Bronchial epithelial cell (primary cell): ENCODE measurements at regions not wholly inside any gene's neighbourhood (a gene's known extent, or its start where the extent isn't known, plus 50 kb on each side); places are given as distances from the start of the nearest gene placed in this dataset.

Experiments
- DNase-seq: peaks from one replicate; pipeline ENCODE4 v3.0.0-alpha.2; 2010; ENCODE audit warnings: low read depth
- FAIRE-seq: peaks from 2 replicates; lab custom pipeline; 2011; peaks lifted over from hg19 to GRCh38; lab: Jason Lieb, UNC
- H3K27me3 ChIP-seq: 2 replicates; pipeline ENCODE4 v1.5.1; 2011; ENCODE audit warnings: low read length; ENCODE audit not compliant: control insufficient read depth, insufficient read depth
- H3K36me3 ChIP-seq: 2 replicates; pipeline ENCODE4 v1.5.1; 2011; ENCODE audit warnings: low read length; ENCODE audit not compliant: control insufficient read depth, insufficient read depth
- H3K4me3 ChIP-seq: 2 replicates; pipeline ENCODE4 v1.5.1; 2011; ENCODE audit warnings: mild to moderate bottlenecking, low read depth, low read length, control low read depth
- TF ChIP-seq, protein P1 (sequence below): IDR thresholded peaks from 2 replicates; pipeline ENCODE4 v1.5.1; 2011; ENCODE audit warnings: mild to moderate bottlenecking, moderate library complexity, low read length, control low read depth, inconsistent platforms; ENCODE audit not compliant: insufficient read depth, severe bottlenecking

DNA sequence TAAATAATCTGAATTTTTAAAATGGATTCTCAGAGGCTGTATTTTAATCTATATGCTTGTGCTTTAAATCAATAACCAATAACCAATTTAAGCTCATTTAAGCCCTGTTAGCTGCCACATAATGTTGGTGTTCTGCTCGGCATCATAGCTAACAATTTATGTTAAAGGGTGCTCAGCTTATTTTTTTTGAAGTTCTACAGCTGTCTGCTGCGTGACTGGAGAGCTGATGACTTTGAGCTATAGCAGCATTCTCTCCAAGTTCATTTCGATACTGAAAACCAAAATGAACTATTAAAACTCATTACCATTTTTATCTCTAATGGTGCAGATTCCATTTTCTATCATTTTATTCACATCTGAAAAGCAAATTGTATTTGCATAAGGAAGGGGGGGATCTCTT, 357.8 kb downstream of the AJAP1 start:
- FAIRE-seq (no peak), DNase-seq (no peak)
- Histone ChIP-seq H3K4me3 (no peak overlapping the region), H3K36me3 (no peaks in the 10 kb centered on the region), H3K27me3 (no peaks in the 10 kb centered on the region)
- TF ChIP-seq, protein P1, sequence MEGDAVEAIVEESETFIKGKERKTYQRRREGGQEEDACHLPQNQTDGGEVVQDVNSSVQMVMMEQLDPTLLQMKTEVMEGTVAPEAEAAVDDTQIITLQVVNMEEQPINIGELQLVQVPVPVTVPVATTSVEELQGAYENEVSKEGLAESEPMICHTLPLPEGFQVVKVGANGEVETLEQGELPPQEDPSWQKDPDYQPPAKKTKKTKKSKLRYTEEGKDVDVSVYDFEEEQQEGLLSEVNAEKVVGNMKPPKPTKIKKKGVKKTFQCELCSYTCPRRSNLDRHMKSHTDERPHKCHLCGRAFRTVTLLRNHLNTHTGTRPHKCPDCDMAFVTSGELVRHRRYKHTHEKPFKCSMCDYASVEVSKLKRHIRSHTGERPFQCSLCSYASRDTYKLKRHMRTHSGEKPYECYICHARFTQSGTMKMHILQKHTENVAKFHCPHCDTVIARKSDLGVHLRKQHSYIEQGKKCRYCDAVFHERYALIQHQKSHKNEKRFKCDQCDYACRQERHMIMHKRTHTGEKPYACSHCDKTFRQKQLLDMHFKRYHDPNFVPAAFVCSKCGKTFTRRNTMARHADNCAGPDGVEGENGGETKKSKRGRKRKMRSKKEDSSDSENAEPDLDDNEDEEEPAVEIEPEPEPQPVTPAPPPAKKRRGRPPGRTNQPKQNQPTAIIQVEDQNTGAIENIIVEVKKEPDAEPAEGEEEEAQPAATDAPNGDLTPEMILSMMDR: no peak

DNA sequence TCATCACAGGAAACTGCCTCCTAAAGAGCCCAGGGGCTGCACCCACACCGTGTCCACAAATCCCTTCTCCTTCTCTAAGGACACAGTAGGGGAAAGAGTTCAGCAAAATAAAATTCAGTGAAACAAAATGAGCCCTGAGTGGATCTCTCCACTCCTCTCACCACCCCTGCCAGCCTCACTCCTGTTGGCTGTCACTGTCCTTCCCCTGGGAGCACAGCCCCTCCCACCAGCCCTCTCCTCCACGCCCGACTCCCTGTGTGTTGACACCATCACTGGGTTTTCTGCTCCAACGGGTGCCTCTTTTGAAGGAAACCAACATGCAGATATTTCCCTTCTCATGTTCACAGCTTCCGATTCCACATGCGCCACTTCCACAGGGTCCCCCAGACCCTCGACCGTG, 356.2 kb downstream of the AJAP1 start:
- Histone ChIP-seq H3K4me3 (no peak overlapping the region), H3K36me3 (no peaks in the 10 kb centered on the region), H3K27me3 (no peaks in the 10 kb centered on the region)
- DNase-seq: no peak
- TF ChIP-seq, protein P1: no peak
- no peak for FAIRE-seq

DNA sequence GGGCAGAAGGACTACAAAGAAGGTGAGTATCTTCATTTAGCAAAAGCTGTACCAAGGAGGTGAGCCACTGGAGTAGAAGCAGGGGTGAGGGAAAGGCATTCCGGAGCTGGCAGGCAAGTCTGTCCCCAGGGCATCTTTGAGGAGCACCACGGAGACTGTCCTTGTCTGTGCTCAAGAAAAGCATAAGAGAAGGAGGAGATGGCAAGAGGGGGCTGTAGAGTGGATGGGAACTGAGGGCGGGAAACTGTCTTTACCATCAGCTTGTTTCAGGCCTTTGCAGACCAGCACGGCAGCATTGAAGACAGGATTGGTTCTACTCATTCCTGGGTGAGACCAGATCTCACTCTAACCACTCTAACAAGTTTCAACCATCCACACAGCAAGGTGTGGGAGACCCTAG, 355.8 kb downstream of the AJAP1 start:
- DNase-seq (no peak), FAIRE-seq (no peak)
- H3K27me3 ChIP-seq: no peaks in the 10 kb centered on the region
- no peaks in the 10 kb centered on the region for H3K36me3 ChIP-seq
- no peak overlapping the region for H3K4me3 ChIP-seq
- TF ChIP-seq, protein P1: no peak

DNA sequence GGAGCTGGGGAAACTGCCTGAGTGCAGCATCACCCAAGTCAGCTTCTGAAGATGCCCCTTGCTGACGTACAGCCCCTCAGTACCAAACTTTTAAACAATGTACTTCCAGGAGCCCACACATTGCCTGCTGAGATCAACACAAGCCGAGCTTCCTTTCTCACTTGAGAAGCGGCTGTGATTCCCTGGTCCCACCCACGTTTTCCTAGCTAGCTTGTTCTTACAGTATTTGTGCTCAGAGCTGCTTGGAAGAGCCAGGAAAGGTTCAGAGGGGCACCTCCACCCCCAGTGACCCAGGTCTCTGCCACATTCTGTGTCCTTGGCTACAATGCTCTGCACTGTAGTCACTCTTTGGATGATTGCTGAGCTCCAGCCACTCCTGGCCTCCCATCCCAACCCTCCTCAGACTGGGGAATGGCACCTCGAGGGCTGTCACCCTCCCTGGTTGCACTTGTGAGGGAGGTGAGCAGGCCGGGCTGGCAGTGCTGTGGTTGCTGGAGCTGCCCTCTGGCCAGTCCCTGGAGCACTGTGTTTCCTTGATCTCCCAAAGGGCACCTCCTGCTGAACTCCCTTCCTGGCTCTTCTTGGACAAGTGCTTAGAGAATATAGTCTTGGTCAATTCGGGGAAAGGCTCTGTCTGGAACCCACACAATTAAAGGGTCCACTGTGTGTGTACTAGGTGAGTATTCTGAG, 355.1 kb downstream of the AJAP1 start:
- FAIRE-seq (no peak), DNase-seq (no peak)
- TF ChIP-seq, protein P1: no peak
- Histone ChIP-seq H3K36me3 (no peaks in the 10 kb centered on the region), H3K27me3 (no peaks in the 10 kb centered on the region), H3K4me3 (no peak overlapping the region)

DNA sequence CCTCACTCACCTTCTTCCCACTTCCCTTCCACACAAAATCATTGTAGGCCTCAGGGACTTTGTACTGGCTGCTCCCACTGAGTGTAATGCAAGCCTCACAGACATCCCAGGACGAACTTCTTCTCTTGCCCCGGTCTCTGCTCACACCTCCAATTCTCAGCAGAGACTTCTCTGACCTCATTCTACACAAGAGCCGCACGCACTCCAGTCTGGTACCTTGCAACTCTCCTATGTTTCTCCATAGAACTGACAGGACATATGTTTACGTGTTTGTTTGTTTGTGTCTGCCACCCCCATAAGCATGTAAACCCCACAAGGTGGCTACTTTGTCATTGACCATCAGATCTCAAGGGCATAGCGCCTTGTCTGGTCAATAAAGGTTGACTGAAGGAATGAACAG, 350.8 kb downstream of the AJAP1 start:
- DNase-seq: no peak
- no peak overlapping the region for H3K4me3 ChIP-seq

More for the DNA sequence above, 350.8 kb downstream of the AJAP1 start:
- Histone ChIP-seq H3K27me3 (no peaks in the 10 kb centered on the region), H3K36me3 (no peaks in the 10 kb centered on the region)
- no peak for FAIRE-seq
- TF ChIP-seq, protein P1: no peak
